A673 (cell line): ENCODE measurements at regions not wholly inside any gene's neighbourhood (a gene's known extent, or its start where the extent isn't known, plus 50 kb on each side); places are given as distances from the start of the nearest gene placed in this dataset.

ENCODE experiments used
- BruUV-seq: library from RNA; stranded (reverse); fragments of 400-500 nt; replicated peaks from 2 replicates; lab custom pipeline; 2021; lab: Mats Ljungman, UMichigan
- CTCF ChIA-PET: fragments of 300-600 bp; sonication (Branson Sonifier 250); formaldehyde crosslinking; loops from one replicate; lab custom pipeline; 2022; ENCODE audit warnings: antibody characterized with exemption; lab: Charles Lee
- POLR2A ChIA-PET: fragments of 300-600 bp; sonication (Branson Sonifier 250); formaldehyde crosslinking; loops from one replicate; lab custom pipeline; 2022; ENCODE audit warnings: antibody characterized with exemption; ENCODE audit not compliant: low non-redundant PET; lab: Charles Lee
- DNase-seq: peaks from one replicate; pipeline ENCODE4 v3.0.0-alpha.2; 2015; ENCODE audit warnings: low spot score
- H3K27ac ChIP-seq: fragments of 200-600 bp; sonication (generic); 2 replicates; pipeline ENCODE4 v1.5.1; 2016; ENCODE audit warnings: mixed run types, low read depth, mild to moderate bottlenecking, mixed read lengths, antibody characterized with exemption, low read length; ENCODE audit not compliant: poor library complexity, severe bottlenecking
- H3K27me3 ChIP-seq: fragments of 200-600 bp; sonication (generic); replicated peaks from 2 replicates; pipeline ENCODE4 v1.6.1; 2017; ENCODE audit warnings: mixed run types, low read depth, mild to moderate bottlenecking, mixed read lengths, antibody characterized with exemption, low read length; ENCODE audit not compliant: insufficient read depth, poor library complexity
- H3K36me3 ChIP-seq: fragments of 200-600 bp; sonication (generic); 2 replicates; pipeline ENCODE4 v1.6.1; 2016; ENCODE audit warnings: mixed run types, mild to moderate bottlenecking, mixed read lengths, antibody characterized with exemption, low read length; ENCODE audit not compliant: insufficient read depth, poor library complexity, severe bottlenecking
- H3K4me1 ChIP-seq: fragments of 200-600 bp; sonication (generic); 2 replicates; pipeline ENCODE4 v1.6.1; 2017; ENCODE audit warnings: mixed run types, mild to moderate bottlenecking, mixed read lengths, antibody characterized with exemption, low read length; ENCODE audit not compliant: insufficient read depth, poor library complexity, severe bottlenecking
- H3K4me3 ChIP-seq: fragments of 200-600 bp; sonication (generic); 2 replicates; pipeline ENCODE4 v1.5.1; 2016; ENCODE audit warnings: low read depth, mixed run types, mild to moderate bottlenecking, mixed read lengths, low read length; ENCODE audit not compliant: poor library complexity, severe bottlenecking
- H3K9me3 ChIP-seq: fragments of 200-600 bp; sonication (generic); 2 replicates; pipeline ENCODE4 v1.6.1; 2016; ENCODE audit warnings: mixed run types, low read depth, mild to moderate bottlenecking, mixed read lengths, antibody characterized with exemption, low read length; ENCODE audit not compliant: poor library complexity, severe bottlenecking
- CTCF ChIP-seq: fragments of 300-800, 200-600 bp; sonication (generic); conservative IDR thresholded peaks from 2 replicates; pipeline ENCODE4 v1.5.1; 2017; ENCODE audit warnings: low read depth, mild to moderate bottlenecking, antibody characterized with exemption, low read length, moderate library complexity, mixed read lengths
- EZH2 ChIP-seq: fragments of 200-600 bp; sonication (generic); IDR thresholded peaks from 2 replicates; pipeline ENCODE4 v1.6.1; 2017; ENCODE audit warnings: borderline replicate concordance, low read depth, mild to moderate bottlenecking, mixed read lengths, antibody characterized with exemption, low read length; ENCODE audit not compliant: poor library complexity, severe bottlenecking
- intact Hi-C: fragments of 100-400 bp; cut with micrococcal nuclease; formaldehyde crosslinking; loops from one replicate; pipeline ENCODE4 v1.10.0; 2022; ENCODE audit not compliant: unreplicated experiment

- POLR2A ChIA-PET: no interaction called here
- CTCF ChIA-PET: no interaction called here
- Histone ChIP-seq H3K9me3 (no peaks in the 10 kb centered on the region), H3K4me1 (peaks cover 13% of the 10 kb centered on the region), H3K27me3 (no peaks in the 10 kb centered on the region), H3K36me3 (no peaks in the 10 kb centered on the region), H3K27ac (no peak overlapping the region), H3K4me3 (no peak overlapping the region)
- TF ChIP-seq EZH2 (no peak), CTCF (no peak)
- intact Hi-C loops: no loop called here
- no TSS peak for BruUV-seq
- DNase-seq: no peak
Measured at GRCh38 chr14:75344411-75344810, 65.8 kb downstream of the FOS start.

GRCh38 chr14:75350505-75351060, 72.0 kb downstream of the FOS start:
- BruUV-seq: no TSS peak
- POLR2A ChIA-PET: no interaction called here
- H3K4me1 ChIP-seq: no peaks in the 10 kb centered on the region

GRCh38 chr14:75359098-75359497, 68.7 kb upstream of the JDP2 start:
- H3K36me3 ChIP-seq: no peaks in the 10 kb centered on the region
- H3K27me3 ChIP-seq: peaks cover 12% of the 10 kb centered on the region
- H3K9me3 ChIP-seq: no peaks in the 10 kb centered on the region
- no peak overlapping the region for H3K4me3 ChIP-seq
- DNase-seq: no peak
- no TSS peak for BruUV-seq
- CTCF ChIA-PET: no interaction called here
- TF ChIP-seq CTCF: no peak
- TF ChIP-seq EZH2: no peak
- POLR2A ChIA-PET: no interaction called here
- intact Hi-C loops: no loop called here
- no peak overlapping the region for H3K27ac ChIP-seq
- H3K4me1 ChIP-seq: no peaks in the 10 kb centered on the region

More at GRCh38 chr14:75350505-75351060, 72.0 kb downstream of the FOS start:
- no peaks in the 10 kb centered on the region for H3K27me3 ChIP-seq
- no peaks in the 10 kb centered on the region for H3K9me3 ChIP-seq
- intact Hi-C loops: no loop called here
- CTCF ChIA-PET: no interaction called here
- no peak for DNase-seq
- H3K27ac ChIP-seq: no peak overlapping the region
- H3K36me3 ChIP-seq: no peaks in the 10 kb centered on the region
- TF ChIP-seq CTCF: no peak
- no peak for TF ChIP-seq EZH2
- no peak overlapping the region for H3K4me3 ChIP-seq
